ENCODE measurements at regions not wholly inside any gene's neighbourhood (a gene's known extent, or its start where the extent isn't known, plus 50 kb on each side); places are given as distances from the start of the nearest gene placed in this dataset.
"Not testable (repeated sequence)": the region's sequence is repeated elsewhere in the genome, so short reads cannot be mapped to it uniquely, and the experiment has no call there.

GRCh38 chr2:53342248-53342647 lies 425.4 kb upstream of the CHAC2 start:
- DNase-seq (ENCODE audit: low read depth): no peak
- H3K36me3 ChIP-seq (ENCODE audit: control insufficient read depth, insufficient read depth, low read length): no peaks in the 10 kb centered on the region
- no peaks in the 10 kb centered on the region for H3K27me3 ChIP-seq (ENCODE audit: control insufficient read depth, insufficient read depth, low read length)
- TF ChIP-seq CTCF (IDR thresholded peaks at IDR 0.05; ENCODE audit: insufficient read depth, low read length, poor library complexity, severe bottlenecking): no peak
- H3K4me3 ChIP-seq (ENCODE audit: low read depth, low read length): no peak overlapping the region

- Histone ChIP-seq H3K4me3 (ENCODE audit: low read depth, low read length) (no peak overlapping the region), H3K27me3 (ENCODE audit: control insufficient read depth, insufficient read depth, low read length) (no peaks in the 10 kb centered on the region), H3K36me3 (ENCODE audit: control insufficient read depth, insufficient read depth, low read length) (no peaks in the 10 kb centered on the region)
- no peak for TF ChIP-seq CTCF (IDR thresholded peaks at IDR 0.05; ENCODE audit: insufficient read depth, low read length, poor library complexity, severe bottlenecking)
- no peak for DNase-seq (ENCODE audit: low read depth)
Measured at GRCh38 chr2:53334610-53335009, 433.0 kb upstream of the CHAC2 start.

GRCh38 chr2:53331667-53332066 lies 435.9 kb upstream of the CHAC2 start:
- no peak for TF ChIP-seq CTCF (IDR thresholded peaks at IDR 0.05; ENCODE audit: insufficient read depth, low read length, poor library complexity, severe bottlenecking)

GRCh38 chr2:53317861-53318260 lies 449.7 kb upstream of the CHAC2 start:
- DNase-seq (ENCODE audit: low read depth): no peak
- H3K4me3 ChIP-seq (ENCODE audit: low read depth, low read length): no peak overlapping the region
- no peaks in the 10 kb centered on the region for H3K27me3 ChIP-seq (ENCODE audit: control insufficient read depth, insufficient read depth, low read length)
- no peak for TF ChIP-seq CTCF (IDR thresholded peaks at IDR 0.05; ENCODE audit: insufficient read depth, low read length, poor library complexity, severe bottlenecking)
- no peaks in the 10 kb centered on the region for H3K36me3 ChIP-seq (ENCODE audit: control insufficient read depth, insufficient read depth, low read length)

More at GRCh38 chr2:53331667-53332066, 435.9 kb upstream of the CHAC2 start:
- Histone ChIP-seq H3K36me3 (ENCODE audit: control insufficient read depth, insufficient read depth, low read length) (no peaks in the 10 kb centered on the region), H3K27me3 (ENCODE audit: control insufficient read depth, insufficient read depth, low read length) (no peaks in the 10 kb centered on the region), H3K4me3 (ENCODE audit: low read depth, low read length) (no peak overlapping the region)
- DNase-seq (ENCODE audit: low read depth): no peak

GRCh38 chr2:53315149-53315548 lies 452.5 kb upstream of the CHAC2 start:
- no peak for DNase-seq (ENCODE audit: low read depth)
- H3K4me3 ChIP-seq (ENCODE audit: low read depth, low read length): no peak overlapping the region
- H3K36me3 ChIP-seq (ENCODE audit: control insufficient read depth, insufficient read depth, low read length): no peaks in the 10 kb centered on the region
- TF ChIP-seq CTCF (IDR thresholded peaks at IDR 0.05; ENCODE audit: insufficient read depth, low read length, poor library complexity, severe bottlenecking): no peak
- H3K27me3 ChIP-seq (ENCODE audit: control insufficient read depth, insufficient read depth, low read length): no peaks in the 10 kb centered on the region

- no peak for TF ChIP-seq CTCF (IDR thresholded peaks at IDR 0.05; ENCODE audit: insufficient read depth, low read length, poor library complexity, severe bottlenecking)
- H3K36me3 ChIP-seq (ENCODE audit: control insufficient read depth, insufficient read depth, low read length): no peaks in the 10 kb centered on the region
- no peak for DNase-seq (ENCODE audit: low read depth)
- H3K27me3 ChIP-seq (ENCODE audit: control insufficient read depth, insufficient read depth, low read length): no peaks in the 10 kb centered on the region
- H3K4me3 ChIP-seq (ENCODE audit: low read depth, low read length): no peak overlapping the region
Measured at GRCh38 chr2:53314718-53315117, 452.9 kb upstream of the CHAC2 start.

GRCh38 chr2:53313644-53314043 lies 454.0 kb upstream of the CHAC2 start:
- not testable (repeated sequence) for DNase-seq (ENCODE audit: low read depth); H3K27me3 ChIP-seq (ENCODE audit: control insufficient read depth, insufficient read depth, low read length); H3K36me3 ChIP-seq (ENCODE audit: control insufficient read depth, insufficient read depth, low read length); H3K4me3 ChIP-seq (ENCODE audit: low read depth, low read length)
